Mesodermal cell (in vitro differentiated cells): ENCODE measurements at regions not wholly inside any gene's neighbourhood (a gene's known extent, or its start where the extent isn't known, plus 50 kb on each side); places are given as distances from the start of the nearest gene placed in this dataset.
A peak's percentile ranks its signal among the peaks of the same experiment; 100 is the strongest.

Source experiments
- H3K27ac ChIP-seq: 2 replicates; pipeline ENCODE4 v1.7.0; 2013; ENCODE audit warnings: mild to moderate bottlenecking, low read depth, low read length, moderate library complexity; ENCODE audit not compliant: severe bottlenecking
- H3K36me3 ChIP-seq: 2 replicates; pipeline ENCODE4 v1.7.1; 2013; ENCODE audit warnings: mild to moderate bottlenecking, low read length, moderate library complexity; ENCODE audit not compliant: control insufficient read depth, insufficient read depth
- H3K4me1 ChIP-seq: one replicate; pipeline ENCODE4 v1.7.1; 2013; ENCODE audit warnings: mild to moderate bottlenecking, low read length; ENCODE audit not compliant: insufficient read depth, control insufficient read depth, poor library complexity, severe bottlenecking
- H3K4me3 ChIP-seq: 2 replicates; pipeline ENCODE4 v1.7.0; 2013; ENCODE audit warnings: low read length, control low read depth, mild to moderate bottlenecking; ENCODE audit not compliant: insufficient read depth, poor library complexity, severe bottlenecking; ENCODE audit errors: extremely low read depth
- H3K9me3 ChIP-seq: 2 replicates; pipeline ENCODE4 v1.7.1; 2013; ENCODE audit warnings: mild to moderate bottlenecking, low read length, moderate library complexity; ENCODE audit not compliant: control insufficient read depth
- WGBS, 2 experiments: methylation state at CpG; one replicate each; pipeline ENCODE4 v1.1.5; 2013; ENCODE audit warnings: missing lambda C conversion rate in 2 of 2; ENCODE audit not compliant: insufficient coverage in 2 of 2; 5-methylcytosine and 5-hydroxymethylcytosine counted together

- Histone ChIP-seq H3K27ac (no peak overlapping the region), H3K36me3 (no peaks in the 10 kb centered on the region), H3K4me1 (no peaks in the 10 kb centered on the region), H3K4me3 (no peak overlapping the region), H3K9me3 (no peaks in the 10 kb centered on the region)
- 73 to 90% methylated on average over 1 to 3 of the region's 3 CpGs for WGBS, 2 experiments
Observed at GRCh38 chr13:73365252-73365651, 306.4 kb downstream of the KLF5 start.

- H3K9me3 ChIP-seq = no peaks in the 10 kb centered on the region
- H3K4me3 ChIP-seq = no peak overlapping the region
- H3K4me1 ChIP-seq = no peaks in the 10 kb centered on the region
- no peaks in the 10 kb centered on the region for H3K36me3 ChIP-seq
- no peak overlapping the region for H3K27ac ChIP-seq
- WGBS, 2 experiments = no CpG with 5 or more reads among the region's 3 CpGs
Observed at GRCh38 chr13:73364736-73365135, 305.9 kb downstream of the KLF5 start.

GRCh38 chr13:73358606-73359095, 299.8 kb downstream of the KLF5 start:
- no peak overlapping the region for H3K27ac ChIP-seq
- H3K36me3 ChIP-seq = no peaks in the 10 kb centered on the region
- H3K9me3 ChIP-seq = no peaks in the 10 kb centered on the region
- no peaks in the 10 kb centered on the region for H3K4me1 ChIP-seq
- H3K4me3 ChIP-seq = no peak overlapping the region

- Histone ChIP-seq H3K9me3 (no peaks in the 10 kb centered on the region), H3K36me3 (no peaks in the 10 kb centered on the region), H3K4me3 (no peak overlapping the region), H3K4me1 (no peaks in the 10 kb centered on the region), H3K27ac (no peak overlapping the region)
- WGBS, 2 experiments = 83% methylated on average over 1 of the region's 2 CpGs; no CpG with 5 or more reads in 1 of the 2 experiments
Observed at GRCh38 chr13:73355134-73355533, 296.3 kb downstream of the KLF5 start.

GRCh38 chr13:73351730-73352129, 292.9 kb downstream of the KLF5 start:
- Histone ChIP-seq H3K4me3 (no peak overlapping the region), H3K9me3 (no peaks in the 10 kb centered on the region), H3K4me1 (no peaks in the 10 kb centered on the region), H3K36me3 (no peaks in the 10 kb centered on the region), H3K27ac (no peak overlapping the region)
- WGBS, 2 experiments = no CpG with 5 or more reads among the region's 1 CpG

- Histone ChIP-seq H3K4me1 (peaks cover 9% of the 10 kb centered on the region), H3K36me3 (no peaks in the 10 kb centered on the region), H3K9me3 (no peaks in the 10 kb centered on the region), H3K27ac (no peak overlapping the region), H3K4me3 (no peak overlapping the region)
- WGBS, 2 experiments = 80% methylated on average over 1 of the region's 2 CpGs; no CpG with 5 or more reads in 1 of the 2 experiments
Observed at GRCh38 chr13:73341748-73342147, 282.9 kb downstream of the KLF5 start.

GRCh38 chr13:73340069-73340468, 281.3 kb downstream of the KLF5 start:
- Histone ChIP-seq H3K4me3 (no peak overlapping the region), H3K4me1 (peaks cover 20% of the 10 kb centered on the region), H3K27ac (no peak overlapping the region), H3K9me3 (no peaks in the 10 kb centered on the region), H3K36me3 (no peaks in the 10 kb centered on the region)
- 80% methylated on average over 2 of the region's 3 CpGs; no CpG with 5 or more reads in 1 of the 2 experiments for WGBS, 2 experiments

GRCh38 chr13:73339086-73339485, 280.3 kb downstream of the KLF5 start:
- peaks cover 20% of the 10 kb centered on the region for H3K4me1 ChIP-seq
- H3K4me3 ChIP-seq = no peak overlapping the region
- no peaks in the 10 kb centered on the region for H3K9me3 ChIP-seq
- H3K36me3 ChIP-seq = no peaks in the 10 kb centered on the region
- WGBS, 2 experiments = 100% methylated on average over 1 of the region's 2 CpGs; no CpG with 5 or more reads in 1 of the 2 experiments
- no peak overlapping the region for H3K27ac ChIP-seq

GRCh38 chr13:73338389-73338788, 279.6 kb downstream of the KLF5 start:
- Histone ChIP-seq H3K27ac (no peak overlapping the region), H3K4me3 (no peak overlapping the region), H3K9me3 (no peaks in the 10 kb centered on the region), H3K4me1 (peaks cover 20% of the 10 kb centered on the region), H3K36me3 (no peaks in the 10 kb centered on the region)
- 83 to 95% methylated on average over 2 to 3 of the region's 3 CpGs for WGBS, 2 experiments

GRCh38 chr13:73337532-73337931, 278.7 kb downstream of the KLF5 start:
- no CpG with 5 or more reads among the region's 2 CpGs for WGBS, 2 experiments
- H3K27ac ChIP-seq = no peak overlapping the region

GRCh38 chr13:73336773-73337172, 278.0 kb downstream of the KLF5 start:
- Histone ChIP-seq H3K27ac (peak overlapping the region; percentile 13), H3K4me3 (no peak overlapping the region), H3K4me1 (peaks cover 20% of the 10 kb centered on the region), H3K36me3 (no peaks in the 10 kb centered on the region), H3K9me3 (no peaks in the 10 kb centered on the region)
- 90% methylated on average over 2 to 3 of the region's 4 CpGs for WGBS, 2 experiments

More at GRCh38 chr13:73337532-73337931, 278.7 kb downstream of the KLF5 start:
- no peaks in the 10 kb centered on the region for H3K9me3 ChIP-seq
- peaks cover 20% of the 10 kb centered on the region for H3K4me1 ChIP-seq
- no peak overlapping the region for H3K4me3 ChIP-seq
- H3K36me3 ChIP-seq = no peaks in the 10 kb centered on the region
